ENCODE measurements at regions not wholly inside any gene's neighbourhood (a gene's known extent, or its start where the extent isn't known, plus 50 kb on each side); places are given as distances from the start of the nearest gene placed in this dataset.

DNA sequence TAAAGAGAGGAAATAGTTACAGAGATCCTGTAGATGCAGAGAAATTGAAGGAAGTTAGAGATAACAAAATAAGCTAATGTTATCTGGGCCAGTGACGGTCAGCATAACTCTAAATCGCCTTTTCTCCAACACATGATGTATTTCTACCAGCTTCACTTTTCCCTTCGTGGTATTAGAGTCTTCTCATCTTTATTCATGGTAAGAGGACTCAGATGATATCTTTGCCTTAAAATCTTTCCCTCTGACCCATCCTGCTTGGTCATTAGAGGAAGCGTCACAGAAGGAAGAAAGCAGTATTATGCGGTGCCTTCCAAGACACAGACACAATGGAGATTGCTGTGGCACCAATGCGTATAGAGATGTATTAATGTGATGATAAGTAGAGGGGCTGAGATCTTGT lies 320.7 kb upstream of the GOLIM4 start:
- DNase-seq (ENCODE audit: low read depth in 4 of 4, low spot score in 1 of 4) = no peak

DNA sequence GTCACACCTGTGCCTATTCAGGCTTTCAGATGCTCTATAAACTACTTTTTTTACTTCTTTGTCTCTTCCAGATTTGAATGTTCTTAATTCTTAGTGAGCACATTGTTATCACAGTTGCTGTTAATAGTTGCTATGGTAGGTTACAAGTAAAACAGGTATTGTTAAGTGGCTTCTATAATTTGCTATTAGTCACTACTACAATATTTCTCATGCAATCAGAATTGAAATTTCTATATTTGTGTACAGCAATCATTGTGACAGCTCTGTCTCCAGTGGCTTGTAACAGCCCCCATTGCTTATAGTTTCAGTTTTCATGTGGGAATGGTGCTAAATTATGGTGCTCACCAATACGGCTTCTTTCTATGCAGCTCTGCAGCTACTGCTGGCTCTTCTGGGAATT lies 318.4 kb upstream of the GOLIM4 start:
- DNase-seq (ENCODE audit: low read depth in 4 of 4, low spot score in 1 of 4) = no peak

DNA sequence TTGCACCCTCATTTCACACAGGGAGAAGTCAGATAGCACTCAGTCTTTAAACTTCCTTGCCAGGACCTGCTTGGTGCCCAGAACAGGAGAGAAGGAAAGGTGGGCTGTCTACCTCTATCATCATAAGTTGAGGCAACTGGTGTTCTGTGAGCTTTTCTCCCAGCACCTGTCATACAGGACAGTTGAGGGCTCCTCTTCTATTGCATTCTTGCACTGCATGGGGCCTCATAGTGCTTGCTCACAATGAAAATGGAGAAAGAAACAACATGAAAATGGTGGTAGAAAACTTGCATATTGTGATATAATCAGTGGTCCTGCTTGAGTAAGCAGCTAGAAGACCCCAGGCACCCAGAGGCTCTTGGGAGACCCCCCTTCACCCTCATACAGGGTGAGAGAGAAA lies 311.7 kb upstream of the GOLIM4 start:
- DNase-seq (ENCODE audit: low read depth in 4 of 4, low spot score in 1 of 4) = no peak

DNA sequence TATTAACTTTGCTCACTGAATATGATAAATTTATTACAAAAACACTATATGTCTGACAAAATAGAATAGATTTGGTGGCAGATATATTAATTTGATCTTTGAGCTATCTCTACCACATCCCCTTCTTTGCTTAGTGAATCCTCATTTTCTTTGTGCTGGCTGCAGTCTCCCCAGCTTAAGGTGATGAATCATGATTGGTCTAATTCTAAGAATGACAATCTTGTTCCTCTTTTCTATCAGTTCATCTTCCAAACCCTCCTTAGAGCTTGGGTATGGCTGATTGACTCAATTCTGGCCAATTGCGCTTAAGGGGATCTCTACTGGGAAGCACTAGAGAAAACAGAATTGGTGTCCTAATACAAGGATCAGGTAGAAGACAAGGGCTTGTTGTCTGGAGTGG lies 309.6 kb upstream of the GOLIM4 start:
- no peak for DNase-seq (ENCODE audit: low read depth in 4 of 4, low spot score in 1 of 4)

DNA sequence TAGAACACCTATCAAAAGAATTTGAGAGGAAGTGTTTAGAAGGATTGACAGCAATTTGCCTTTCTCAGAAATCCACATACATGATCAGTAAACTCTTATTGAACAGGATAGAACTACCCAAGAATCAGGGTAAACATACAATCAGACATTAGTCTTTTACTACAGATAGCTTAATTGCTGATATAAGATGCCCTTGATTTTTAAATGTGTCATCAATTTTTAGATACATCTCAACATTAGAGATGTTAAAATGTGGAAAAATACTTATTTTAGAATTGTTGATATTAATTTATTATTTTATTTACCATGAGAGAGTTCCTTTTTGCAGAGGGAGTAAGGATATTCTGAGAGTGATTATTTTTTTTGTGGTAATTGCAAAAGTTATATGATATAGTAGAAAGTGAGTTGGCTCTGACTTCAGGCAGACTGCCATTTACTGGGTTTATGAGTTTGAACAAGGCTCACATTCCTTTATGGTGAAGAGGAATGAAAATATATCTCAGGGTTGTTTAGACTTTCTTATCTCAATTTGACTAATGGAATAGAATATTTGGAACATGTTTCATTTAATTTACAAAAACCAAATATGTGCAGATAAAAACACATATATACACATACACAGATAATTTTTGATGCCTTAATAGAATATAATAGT lies 302.8 kb upstream of the GOLIM4 start:
- no peak for DNase-seq (ENCODE audit: low read depth in 4 of 4, low spot score in 1 of 4)

DNA sequence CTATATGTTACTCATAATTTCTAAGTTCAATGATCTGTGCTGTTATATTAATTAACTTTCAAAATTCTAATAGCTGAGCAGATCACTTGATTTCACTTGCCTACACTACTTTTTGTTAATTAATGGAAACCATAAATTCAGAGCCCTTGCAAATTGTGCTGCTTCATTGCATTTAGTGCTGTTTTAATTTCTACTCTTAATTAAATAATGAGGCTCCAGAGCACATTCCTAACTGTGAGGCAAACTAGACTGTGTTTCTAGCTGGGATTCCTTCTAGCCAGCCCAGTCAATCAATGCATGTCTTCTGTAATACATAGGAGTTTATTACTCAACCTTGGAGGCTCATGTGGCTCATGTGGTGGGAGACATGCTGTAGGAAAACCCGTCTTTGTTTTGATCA lies 301.1 kb upstream of the GOLIM4 start:
- no peak for DNase-seq (ENCODE audit: low read depth in 4 of 4, low spot score in 1 of 4)

DNA sequence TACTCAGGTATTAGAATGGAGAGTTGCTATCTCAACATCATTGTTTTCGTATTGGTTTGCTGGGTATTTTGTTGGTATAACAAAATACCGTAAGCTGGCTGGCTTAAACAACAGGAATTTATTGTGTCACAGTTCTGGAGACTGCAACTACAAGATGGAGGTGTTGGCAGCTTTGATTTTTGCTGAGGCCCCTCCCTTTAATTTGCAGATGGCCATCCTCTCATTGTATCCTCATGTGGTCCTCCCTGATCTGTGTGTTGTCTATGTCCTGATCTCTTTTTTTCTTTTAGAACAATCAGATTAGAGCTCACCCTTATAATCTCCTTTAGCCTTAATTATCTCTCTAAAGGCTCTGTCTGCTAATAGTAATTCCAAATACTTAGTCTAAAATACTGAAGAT lies 299.8 kb upstream of the GOLIM4 start:
- DNase-seq (ENCODE audit: low read depth in 4 of 4, low spot score in 1 of 4) = no peak

DNA sequence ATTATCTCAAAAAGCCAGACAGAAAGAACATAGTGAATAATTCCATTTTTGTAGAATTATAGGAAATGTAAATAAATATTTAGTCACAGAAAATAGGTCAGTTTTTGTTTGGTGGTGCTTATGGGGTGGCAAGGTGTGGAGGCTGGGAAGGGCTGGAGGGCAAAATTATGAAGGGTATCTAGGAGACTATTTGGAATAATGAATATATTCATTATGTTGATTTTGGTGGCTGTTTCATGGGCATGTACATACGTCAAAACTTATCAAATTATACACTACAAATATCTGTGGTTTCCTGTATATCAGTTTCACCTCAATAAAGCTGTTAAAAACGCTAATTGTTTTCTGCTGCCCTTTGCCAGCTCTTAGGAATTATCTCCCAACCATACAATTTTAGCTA lies 298.7 kb upstream of the GOLIM4 start:
- DNase-seq (ENCODE audit: low read depth in 4 of 4, low spot score in 1 of 4) = no peak

DNA sequence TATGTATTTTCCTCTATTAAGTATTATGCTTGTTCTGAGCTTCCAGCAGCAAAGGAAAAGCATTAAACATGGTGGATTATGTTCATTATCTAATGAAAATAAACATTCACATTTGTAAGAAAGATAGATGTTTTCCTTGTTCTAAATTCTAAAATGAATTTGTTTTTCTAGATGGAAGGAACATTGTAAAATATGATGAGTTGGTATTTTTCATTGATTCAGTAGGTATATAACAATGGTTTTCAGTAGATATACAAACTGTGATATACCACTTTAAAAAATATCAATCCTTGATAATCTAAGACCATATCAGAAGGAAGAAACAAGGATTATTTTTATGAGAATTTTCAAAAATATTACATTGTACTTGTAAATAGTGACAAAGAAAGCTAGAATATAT lies 290.6 kb upstream of the GOLIM4 start:
- DNase-seq (ENCODE audit: low read depth in 4 of 4, low spot score in 1 of 4) = no peak

DNA sequence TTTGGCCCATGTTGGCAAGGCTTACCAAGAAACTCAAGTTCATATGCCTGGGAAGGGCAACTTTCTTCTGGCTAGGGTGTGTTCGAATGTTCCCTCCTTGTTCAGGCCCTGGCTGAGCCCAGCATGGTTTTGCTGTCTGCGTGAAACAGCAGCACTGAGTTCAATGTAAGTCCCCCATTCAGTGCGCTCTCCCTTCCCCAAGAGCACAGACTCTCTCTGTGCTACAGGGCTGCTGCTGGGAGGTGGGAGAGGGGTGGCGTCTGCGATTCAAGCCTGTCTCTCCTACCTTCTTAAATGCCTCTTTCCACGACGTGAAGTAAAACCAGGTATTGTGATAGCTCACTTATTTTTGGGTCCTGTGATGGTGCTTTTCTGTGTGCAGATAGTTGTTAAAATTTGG lies 289.3 kb upstream of the GOLIM4 start:
- no peak for DNase-seq (ENCODE audit: low read depth in 4 of 4, low spot score in 1 of 4)

DNA sequence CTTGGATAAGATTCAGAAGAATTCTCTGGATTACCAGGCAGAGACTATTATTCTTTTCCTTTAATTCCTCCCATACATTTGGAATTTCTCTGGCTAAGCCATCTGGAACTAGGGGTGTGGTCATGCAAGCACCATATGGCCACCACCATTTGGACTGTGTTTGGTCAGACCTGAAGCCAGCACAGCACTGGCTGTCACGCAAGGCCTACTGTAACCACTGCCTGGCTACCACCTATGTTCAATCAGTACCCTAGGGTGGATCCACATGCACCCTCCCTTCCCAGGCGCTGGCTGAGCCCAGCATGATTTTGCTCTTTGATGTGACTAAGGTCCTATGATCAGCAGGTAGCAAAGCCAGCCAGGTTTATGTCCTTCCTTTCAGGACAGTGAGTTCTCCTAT lies 287.8 kb upstream of the GOLIM4 start:
- no peak for DNase-seq (ENCODE audit: low read depth in 4 of 4, low spot score in 1 of 4)

DNA sequence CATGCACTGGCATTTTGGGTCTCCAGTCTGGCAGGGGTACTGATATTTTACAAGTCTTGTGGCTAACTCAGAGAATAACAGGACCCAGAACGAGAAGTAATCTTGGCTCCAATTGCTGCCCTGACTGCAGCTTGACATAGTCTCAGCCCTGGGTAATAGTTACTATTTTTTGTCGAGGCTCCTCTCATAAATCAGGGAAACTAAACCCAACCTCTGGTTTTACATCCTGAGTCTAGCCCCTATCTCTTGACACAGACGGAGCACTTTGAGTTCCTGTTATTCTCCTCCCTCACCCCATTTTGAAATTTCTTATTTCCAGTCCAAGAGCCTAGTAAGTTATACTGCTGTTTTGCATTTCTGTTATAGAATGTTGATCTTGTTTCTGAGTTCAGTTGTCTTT lies 276.1 kb upstream of the GOLIM4 start:
- DNase-seq (ENCODE audit: low read depth in 4 of 4, low spot score in 1 of 4) = no peak

DNA sequence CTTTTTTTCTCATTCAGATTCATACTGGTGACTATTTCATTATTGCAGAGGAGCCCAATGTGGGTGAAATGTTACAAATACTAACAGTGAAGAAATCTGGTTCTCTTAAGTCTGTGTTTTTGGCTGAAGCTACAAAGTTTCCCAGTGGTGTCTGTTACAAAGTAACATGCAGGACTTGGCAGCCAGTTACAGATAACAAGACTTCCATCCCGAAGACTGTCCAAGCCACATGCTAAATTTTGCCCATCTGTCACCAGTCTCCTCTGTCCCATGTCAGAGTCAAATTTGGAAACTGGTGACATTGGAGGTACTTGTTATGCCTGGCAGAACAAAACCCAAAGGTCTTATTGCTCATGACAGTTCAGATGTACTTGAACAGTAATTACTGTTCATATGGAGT lies 269.2 kb upstream of the GOLIM4 start:
- DNase-seq (ENCODE audit: low read depth in 4 of 4, low spot score in 1 of 4) = no peak

DNA sequence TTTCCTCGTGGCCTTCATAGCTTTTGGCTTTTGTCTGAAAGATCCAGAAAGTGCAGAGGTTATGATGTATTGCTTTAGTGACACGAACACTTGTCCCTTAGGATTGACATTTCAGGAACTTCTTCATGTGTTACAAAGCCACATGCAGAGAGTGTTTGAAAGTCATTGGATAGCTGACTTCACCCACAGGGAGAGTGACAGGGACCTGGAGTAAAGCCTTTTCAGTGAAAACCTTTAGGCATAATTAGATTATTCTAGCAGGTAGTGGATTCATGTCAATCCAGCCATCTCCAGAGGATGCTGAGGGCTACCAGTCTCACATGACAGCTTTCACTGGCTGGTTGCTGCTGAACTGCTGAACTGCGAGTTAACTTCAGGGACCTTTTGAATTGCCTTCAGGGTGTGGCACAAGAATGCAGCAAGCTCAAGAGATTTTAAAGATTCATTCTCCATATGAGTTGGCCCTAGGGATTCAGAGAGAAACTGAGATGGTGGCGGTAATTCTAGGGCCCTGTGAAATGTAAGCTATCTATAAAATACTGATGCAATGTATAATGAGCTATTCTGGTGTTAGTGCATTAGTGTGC lies 267.0 kb upstream of the GOLIM4 start:
- no peak for DNase-seq (ENCODE audit: low read depth in 4 of 4, low spot score in 1 of 4)

DNA sequence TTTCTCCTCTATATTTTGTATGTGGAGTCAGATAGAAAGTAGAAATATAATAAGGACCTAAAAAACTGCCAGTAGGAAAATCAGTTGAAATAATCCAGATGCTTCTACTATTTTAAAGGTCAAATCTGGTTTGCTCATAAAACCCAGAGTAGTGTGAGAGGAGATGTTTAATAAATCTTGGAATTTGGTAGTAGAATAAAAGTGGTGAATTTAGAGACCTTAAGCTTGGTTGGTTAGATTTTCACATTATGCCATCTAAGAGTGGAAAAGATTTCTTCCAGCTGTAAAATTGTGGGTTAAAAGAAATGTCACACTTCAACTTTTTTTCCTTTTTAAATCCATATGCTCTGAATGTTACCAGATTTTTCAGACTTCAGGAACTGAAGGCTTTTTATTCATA lies 266.4 kb upstream of the GOLIM4 start:
- DNase-seq (ENCODE audit: low read depth in 4 of 4, low spot score in 1 of 4) = no peak

DNA sequence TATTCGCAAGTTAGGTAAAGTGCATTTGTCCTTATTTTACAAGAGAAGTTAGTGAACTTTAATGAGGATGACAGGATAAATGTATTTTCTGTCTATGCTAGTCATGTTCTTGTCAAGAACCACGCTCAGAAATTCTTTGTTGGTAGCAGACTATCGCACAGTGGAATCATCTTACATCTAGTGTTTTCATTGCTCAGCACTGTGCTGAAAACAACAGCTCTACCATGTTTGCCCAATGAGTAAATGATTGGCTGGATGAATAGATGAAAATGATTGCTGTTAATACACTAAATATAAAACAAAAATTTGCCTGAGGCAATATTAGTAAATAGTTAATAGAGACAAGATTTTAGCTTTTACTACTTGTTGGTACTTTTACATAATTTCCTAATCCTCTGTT lies 265.3 kb upstream of the GOLIM4 start:
- no peak for DNase-seq (ENCODE audit: low read depth in 4 of 4, low spot score in 1 of 4)

DNA sequence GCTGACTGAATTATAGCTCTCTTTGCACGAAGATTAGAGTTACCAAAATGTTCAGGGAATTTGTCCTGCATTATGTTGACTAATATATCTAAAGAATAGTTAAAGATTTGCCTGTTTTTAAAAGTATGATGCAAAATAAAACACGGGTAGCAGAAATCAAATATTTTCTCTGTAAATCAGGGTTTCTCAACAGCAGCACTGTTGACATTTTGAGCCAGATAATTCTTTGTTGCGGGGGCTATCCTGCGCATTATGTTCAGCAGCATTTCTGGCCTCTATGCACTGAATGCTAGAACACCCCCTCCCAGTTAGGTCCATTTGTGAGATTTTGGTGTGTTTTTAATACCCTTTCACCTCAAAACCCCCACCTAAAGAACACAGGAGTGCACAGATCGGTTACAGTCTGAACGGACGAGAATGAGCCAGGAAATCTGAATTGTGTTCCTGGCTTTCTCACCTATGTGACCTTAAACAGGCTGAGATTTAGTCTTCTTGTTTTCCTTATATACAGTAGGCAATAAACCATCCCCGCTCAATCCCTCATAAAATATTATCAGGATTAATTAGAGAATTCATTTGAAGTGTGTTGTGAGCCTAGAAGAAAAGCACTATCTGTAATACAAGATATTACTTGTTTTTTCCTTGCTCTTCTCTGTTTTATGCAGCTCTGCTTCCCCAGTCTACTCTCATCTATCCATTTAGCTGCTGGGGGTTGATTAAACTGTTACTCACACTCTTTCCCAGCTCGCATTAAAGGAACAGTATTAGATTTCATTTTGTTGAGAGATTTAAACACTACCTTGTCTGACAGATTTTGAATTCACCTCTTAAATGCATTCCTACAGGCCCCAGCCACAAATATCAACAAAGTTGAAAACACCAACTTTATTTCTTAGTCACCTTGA lies 247.5 kb upstream of the GOLIM4 start:
- no peak for DNase-seq (ENCODE audit: low read depth in 4 of 4, low spot score in 1 of 4)

DNA sequence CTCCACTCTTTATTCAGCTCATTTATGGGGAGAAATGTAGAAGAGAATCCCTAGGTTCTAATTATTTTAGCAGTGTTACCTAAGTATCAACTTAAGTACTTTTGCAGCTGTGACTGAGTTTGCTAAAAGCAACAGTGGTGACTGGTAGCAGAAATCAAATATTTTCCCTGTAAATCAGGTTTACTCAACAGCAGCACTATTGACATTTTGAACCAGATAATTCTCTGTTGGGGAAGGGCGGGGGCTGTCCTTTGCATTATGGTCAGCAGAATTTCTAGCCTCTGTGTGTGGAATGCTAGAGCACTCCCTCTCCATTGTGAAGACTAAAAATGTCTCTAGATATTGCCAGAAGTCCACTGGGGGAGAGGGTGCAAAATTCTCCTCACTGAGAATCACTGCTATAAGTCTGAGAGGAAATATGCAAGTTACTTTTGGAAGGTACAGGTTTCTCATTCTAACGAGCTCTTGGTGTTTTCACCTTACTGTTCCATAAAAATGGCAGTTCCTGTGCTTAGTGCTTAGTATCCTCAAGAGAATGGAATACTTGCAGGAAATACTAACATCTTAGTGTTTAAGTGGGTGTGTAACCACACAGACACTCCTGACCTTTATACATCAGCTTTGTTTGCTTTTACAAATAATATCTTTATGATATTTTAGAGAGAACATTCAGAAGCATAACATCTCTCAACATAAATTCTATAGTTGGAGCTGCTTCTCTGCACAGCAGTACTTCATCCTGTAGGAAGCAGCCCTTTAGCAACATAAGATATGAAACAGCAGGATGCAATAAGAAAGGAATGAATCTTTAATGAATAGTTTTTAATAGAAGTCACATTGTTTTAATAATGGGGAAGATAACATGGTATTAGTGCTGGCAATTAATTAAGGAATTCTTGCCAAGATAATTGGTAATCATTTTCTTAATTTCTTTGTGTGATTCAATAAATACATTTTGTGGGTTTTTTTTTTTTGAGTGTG lies 246.5 kb upstream of the GOLIM4 start:
- no peak for DNase-seq (ENCODE audit: low read depth in 4 of 4, low spot score in 1 of 4)

DNA sequence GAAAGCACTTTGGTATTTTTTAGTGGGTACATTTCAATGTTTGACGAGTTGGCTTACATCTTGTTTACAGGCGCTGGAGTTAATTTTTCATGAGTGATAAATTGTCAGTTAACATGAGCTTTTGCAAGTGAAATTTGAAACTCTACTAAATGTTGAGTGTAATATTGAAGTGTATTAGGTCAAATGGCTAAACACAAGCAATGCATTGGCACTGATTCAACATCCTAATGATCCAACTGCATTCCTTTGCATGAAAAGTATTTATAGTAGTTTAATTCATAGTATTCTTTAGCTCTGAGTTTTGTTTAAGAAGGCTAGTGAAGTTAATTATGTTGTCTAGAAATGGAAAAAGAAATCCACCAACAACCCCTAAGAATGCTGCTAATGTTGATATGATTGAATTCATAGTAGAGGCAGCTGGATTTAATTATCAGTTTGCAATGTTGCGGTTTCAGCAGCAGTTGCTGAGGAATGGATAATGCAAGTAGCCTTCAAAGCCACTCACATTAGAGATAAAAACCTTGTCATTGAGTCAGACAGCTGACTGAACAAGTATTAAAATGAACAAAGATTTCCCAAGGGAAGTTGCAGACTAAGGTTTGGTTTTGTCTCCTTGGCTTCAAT lies 245.6 kb upstream of the GOLIM4 start:
- DNase-seq (ENCODE audit: low read depth in 4 of 4, low spot score in 1 of 4) = no peak

DNA sequence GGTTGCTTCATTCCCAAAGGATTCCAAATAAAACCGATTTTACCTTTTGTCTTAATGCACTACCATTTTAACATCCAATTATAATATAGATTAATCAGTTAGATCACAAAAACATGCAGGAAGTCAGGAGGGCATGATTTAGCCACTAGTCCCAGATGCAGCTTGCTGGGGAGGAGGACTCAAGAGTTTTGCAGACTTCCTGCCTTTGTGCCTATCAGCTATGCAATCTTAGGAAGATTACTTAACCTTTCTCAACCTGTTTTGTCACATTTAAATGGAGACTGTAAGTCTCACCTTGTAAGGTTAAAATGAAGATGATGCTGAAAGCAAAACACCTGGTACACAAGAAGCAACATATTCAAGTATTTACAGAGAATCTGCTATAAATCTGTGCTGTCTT lies 242.4 kb upstream of the GOLIM4 start:
- DNase-seq (ENCODE audit: low read depth in 4 of 4, low spot score in 1 of 4) = no peak

DNA sequence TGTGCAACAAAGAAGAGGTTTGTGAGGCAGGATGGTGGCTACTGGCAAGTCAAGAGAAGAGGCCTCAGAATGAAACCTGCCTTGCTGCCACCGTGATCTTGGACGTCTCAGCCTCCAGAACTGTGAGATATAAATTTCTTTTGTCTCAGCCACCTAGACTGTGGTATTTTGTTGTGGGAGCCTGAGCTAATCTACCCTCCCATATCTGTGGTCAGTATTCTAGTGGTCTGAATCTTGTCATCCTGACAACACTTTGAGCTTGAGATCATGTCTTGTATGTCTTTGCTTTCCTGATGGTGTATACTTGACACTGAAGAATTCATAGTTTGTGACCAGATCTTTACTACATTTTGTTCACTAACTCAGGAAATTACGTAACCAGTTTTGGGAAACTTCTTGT lies 240.6 kb upstream of the GOLIM4 start:
- no peak for DNase-seq (ENCODE audit: low read depth in 4 of 4, low spot score in 1 of 4)

Measured in stimulated activated CD4-positive, alpha-beta T cell treated with anti-CD3 and anti-CD28 coated beads, Interleukin-1b, Interleukin-23, amount 100 ng/mL, for 24 hours (primary cell).